ENCODE measurements at regions not wholly inside any gene's neighbourhood (a gene's known extent, or its start where the extent isn't known, plus 50 kb on each side); places are given as distances from the start of the nearest gene placed in this dataset.

DNA sequence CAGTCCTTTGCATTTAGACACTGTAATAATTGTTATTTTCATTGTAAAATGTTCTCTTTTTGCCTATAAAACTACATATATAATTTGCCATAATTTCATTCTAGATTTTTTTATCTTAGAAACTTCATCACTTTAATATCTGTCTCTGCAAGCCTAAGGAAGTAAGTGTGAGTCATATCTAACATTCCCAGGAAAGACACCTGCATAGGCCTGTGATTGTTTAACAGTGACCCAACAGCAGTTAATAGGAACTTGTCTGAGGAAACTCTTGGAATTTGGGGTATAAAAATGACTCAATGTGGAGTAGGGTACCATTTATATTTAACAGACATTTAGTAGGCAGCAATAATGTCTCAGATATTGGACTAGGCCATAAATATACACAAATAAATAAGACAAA, 229.2 kb upstream of the FAM174A start:
- Histone ChIP-seq H3K9ac (no peak overlapping the region), H3K4me1 (ENCODE audit: low read depth, poor library complexity, severe bottlenecking) (no peaks in the 10 kb centered on the region), H4K20me1 (ENCODE audit: insufficient read depth) (no peaks in the 10 kb centered on the region), H3K27ac (no peak overlapping the region), H3K27me3 (ENCODE audit: insufficient read depth, low read depth) (no peaks in the 10 kb centered on the region), H3K4me3 (IDR thresholded peaks at IDR 0.05; ENCODE audit: insufficient read depth, low read depth, low read length) (no peak overlapping the region), H3K4me2 (no peak overlapping the region), H3K36me3 (ENCODE audit: insufficient read depth) (no peaks in the 10 kb centered on the region), H3K79me2 (ENCODE audit: insufficient read depth, low read depth) (no peaks in the 10 kb centered on the region), H2AFZ (ENCODE audit: low read depth) (no peak overlapping the region)
- TF ChIP-seq, protein P1, sequence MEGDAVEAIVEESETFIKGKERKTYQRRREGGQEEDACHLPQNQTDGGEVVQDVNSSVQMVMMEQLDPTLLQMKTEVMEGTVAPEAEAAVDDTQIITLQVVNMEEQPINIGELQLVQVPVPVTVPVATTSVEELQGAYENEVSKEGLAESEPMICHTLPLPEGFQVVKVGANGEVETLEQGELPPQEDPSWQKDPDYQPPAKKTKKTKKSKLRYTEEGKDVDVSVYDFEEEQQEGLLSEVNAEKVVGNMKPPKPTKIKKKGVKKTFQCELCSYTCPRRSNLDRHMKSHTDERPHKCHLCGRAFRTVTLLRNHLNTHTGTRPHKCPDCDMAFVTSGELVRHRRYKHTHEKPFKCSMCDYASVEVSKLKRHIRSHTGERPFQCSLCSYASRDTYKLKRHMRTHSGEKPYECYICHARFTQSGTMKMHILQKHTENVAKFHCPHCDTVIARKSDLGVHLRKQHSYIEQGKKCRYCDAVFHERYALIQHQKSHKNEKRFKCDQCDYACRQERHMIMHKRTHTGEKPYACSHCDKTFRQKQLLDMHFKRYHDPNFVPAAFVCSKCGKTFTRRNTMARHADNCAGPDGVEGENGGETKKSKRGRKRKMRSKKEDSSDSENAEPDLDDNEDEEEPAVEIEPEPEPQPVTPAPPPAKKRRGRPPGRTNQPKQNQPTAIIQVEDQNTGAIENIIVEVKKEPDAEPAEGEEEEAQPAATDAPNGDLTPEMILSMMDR (conservative IDR thresholded peaks at IDR 0.05; ENCODE audit: low read depth, low read length) = no peak

DNA sequence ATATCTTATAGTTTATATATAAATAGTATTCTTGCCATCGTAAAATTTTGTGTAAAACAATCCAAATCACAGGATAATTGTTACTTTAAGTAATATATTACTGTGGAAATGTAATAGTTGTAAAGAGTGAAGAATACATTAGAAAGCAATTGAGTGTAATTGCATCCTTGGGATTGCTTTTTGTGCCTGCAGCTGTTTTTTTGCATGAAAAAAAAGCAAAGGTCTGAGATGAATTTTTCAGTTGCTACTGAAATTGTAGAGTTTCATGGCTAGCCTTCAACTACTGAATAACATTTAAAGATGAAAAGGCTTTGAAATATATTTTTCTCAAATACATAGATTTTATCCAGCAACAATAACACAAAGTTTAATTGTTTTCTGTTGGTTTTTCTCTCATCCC, 232.0 kb upstream of the FAM174A start:
- no peak overlapping the region for H3K4me2 ChIP-seq
- no peak overlapping the region for H3K4me3 ChIP-seq (IDR thresholded peaks at IDR 0.05; ENCODE audit: insufficient read depth, low read depth, low read length)
- TF ChIP-seq, protein P1 (conservative IDR thresholded peaks at IDR 0.05; ENCODE audit: low read depth, low read length) = no peak
- no peak overlapping the region for H2AFZ ChIP-seq (ENCODE audit: low read depth)
- H3K27me3 ChIP-seq (ENCODE audit: insufficient read depth, low read depth) = no peaks in the 10 kb centered on the region
- H3K9ac ChIP-seq = no peak overlapping the region
- H3K79me2 ChIP-seq (ENCODE audit: insufficient read depth, low read depth) = no peaks in the 10 kb centered on the region
- no peaks in the 10 kb centered on the region for H3K4me1 ChIP-seq (ENCODE audit: low read depth, poor library complexity, severe bottlenecking)
- no peaks in the 10 kb centered on the region for H4K20me1 ChIP-seq (ENCODE audit: insufficient read depth)
- H3K36me3 ChIP-seq (ENCODE audit: insufficient read depth) = no peaks in the 10 kb centered on the region
- H3K27ac ChIP-seq = no peak overlapping the region

DNA sequence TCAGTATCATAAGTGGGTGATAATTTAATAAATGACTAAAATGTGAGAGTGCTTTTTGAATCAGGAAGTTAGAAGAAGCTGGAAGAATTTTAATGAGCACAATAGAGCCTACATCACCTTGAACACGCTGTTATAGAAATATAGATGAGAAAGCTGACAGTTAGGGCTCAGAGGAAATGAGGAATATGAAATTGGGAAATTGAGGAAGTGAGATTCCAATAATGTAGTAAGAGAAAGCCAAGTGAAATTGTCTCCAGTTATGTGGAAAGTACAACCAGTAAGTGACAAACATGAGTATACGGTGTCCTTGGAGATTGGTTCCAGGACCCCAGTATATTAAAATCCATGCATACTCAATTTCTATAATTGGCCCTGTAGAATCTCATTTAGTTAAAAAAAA, 235.9 kb upstream of the FAM174A start:
- Histone ChIP-seq H3K36me3 (ENCODE audit: insufficient read depth) (no peaks in the 10 kb centered on the region), H3K4me3 (IDR thresholded peaks at IDR 0.05; ENCODE audit: insufficient read depth, low read depth, low read length) (no peak overlapping the region), H3K9ac (no peak overlapping the region), H3K4me1 (ENCODE audit: low read depth, poor library complexity, severe bottlenecking) (no peaks in the 10 kb centered on the region), H3K27me3 (ENCODE audit: insufficient read depth, low read depth) (no peaks in the 10 kb centered on the region), H3K4me2 (no peak overlapping the region), H2AFZ (ENCODE audit: low read depth) (no peak overlapping the region), H3K27ac (no peak overlapping the region), H4K20me1 (ENCODE audit: insufficient read depth) (no peaks in the 10 kb centered on the region), H3K79me2 (ENCODE audit: insufficient read depth, low read depth) (no peaks in the 10 kb centered on the region)
- TF ChIP-seq, protein P1 (conservative IDR thresholded peaks at IDR 0.05; ENCODE audit: low read depth, low read length) = no peak

DNA sequence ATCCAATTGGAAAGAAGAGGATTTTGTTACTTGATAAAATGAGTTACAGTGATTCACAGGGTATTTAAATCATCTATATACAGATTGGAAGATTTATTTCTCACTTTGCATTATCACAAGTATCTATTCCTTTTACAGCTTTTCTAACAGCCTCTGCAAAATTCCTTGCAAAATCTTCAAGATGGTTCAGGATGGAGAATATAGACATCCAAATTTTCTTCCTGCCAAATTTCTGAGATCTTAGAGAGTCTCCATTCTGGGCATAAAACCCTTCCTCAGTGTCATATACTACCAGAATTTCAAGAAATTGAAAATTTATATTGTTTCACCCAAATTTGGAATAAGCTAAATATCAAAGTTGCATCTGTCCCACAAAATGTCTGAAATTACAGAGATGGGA, 259.1 kb upstream of the FAM174A start:
- Histone ChIP-seq H3K36me3 (ENCODE audit: insufficient read depth) (no peaks in the 10 kb centered on the region), H2AFZ (ENCODE audit: low read depth) (no peak overlapping the region), H3K27me3 (ENCODE audit: insufficient read depth, low read depth) (no peaks in the 10 kb centered on the region), H3K4me3 (IDR thresholded peaks at IDR 0.05; ENCODE audit: insufficient read depth, low read depth, low read length) (no peak overlapping the region), H3K9ac (no peak overlapping the region), H4K20me1 (ENCODE audit: insufficient read depth) (no peaks in the 10 kb centered on the region), H3K79me2 (ENCODE audit: insufficient read depth, low read depth) (no peaks in the 10 kb centered on the region), H3K4me2 (no peak overlapping the region), H3K4me1 (ENCODE audit: low read depth, poor library complexity, severe bottlenecking) (no peaks in the 10 kb centered on the region), H3K27ac (no peak overlapping the region)
- TF ChIP-seq, protein P1 (conservative IDR thresholded peaks at IDR 0.05; ENCODE audit: low read depth, low read length) = no peak

DNA sequence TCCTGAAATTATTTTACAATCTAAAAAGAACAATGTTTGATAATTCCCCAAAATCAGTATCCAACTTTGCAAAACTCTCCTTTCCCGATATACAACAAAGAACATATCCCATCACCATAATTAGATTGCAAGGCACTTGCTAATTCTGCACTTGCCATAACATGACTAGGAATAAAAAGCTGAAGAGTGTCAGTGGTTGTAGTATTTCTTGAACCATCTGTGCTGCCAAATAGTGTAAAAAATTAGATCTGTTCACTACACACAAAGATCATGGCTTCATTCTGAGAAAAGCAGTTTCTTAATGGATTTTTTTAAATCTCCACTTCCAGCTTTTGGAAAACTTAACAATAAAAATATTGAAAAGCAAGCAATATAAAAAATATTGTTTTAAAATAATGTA, 259.5 kb upstream of the FAM174A start:
- H2AFZ ChIP-seq (ENCODE audit: low read depth) = no peak overlapping the region
- H3K4me1 ChIP-seq (ENCODE audit: low read depth, poor library complexity, severe bottlenecking) = no peaks in the 10 kb centered on the region
- H3K27me3 ChIP-seq (ENCODE audit: insufficient read depth, low read depth) = no peaks in the 10 kb centered on the region
- H3K4me2 ChIP-seq = no peak overlapping the region
- no peak overlapping the region for H3K27ac ChIP-seq
- no peak overlapping the region for H3K9ac ChIP-seq
- H3K79me2 ChIP-seq (ENCODE audit: insufficient read depth, low read depth) = no peaks in the 10 kb centered on the region
- no peaks in the 10 kb centered on the region for H4K20me1 ChIP-seq (ENCODE audit: insufficient read depth)
- TF ChIP-seq, protein P1 (conservative IDR thresholded peaks at IDR 0.05; ENCODE audit: low read depth, low read length) = no peak
- H3K4me3 ChIP-seq (IDR thresholded peaks at IDR 0.05; ENCODE audit: insufficient read depth, low read depth, low read length) = no peak overlapping the region
- no peaks in the 10 kb centered on the region for H3K36me3 ChIP-seq (ENCODE audit: insufficient read depth)

All from KMS-11 (cell line).